ENCODE measurements at regions not wholly inside any gene's neighbourhood (a gene's known extent, or its start where the extent isn't known, plus 50 kb on each side); places are given as distances from the start of the nearest gene placed in this dataset.

- DNase-seq (ENCODE audit: extremely low read depth in 1 of 11, low read depth in 9 of 11, low spot score in 4 of 11) = no peak
Observed at GRCh38 chr15:66846811-66847210, 144.8 kb downstream of the SMAD6 start.

- DNase-seq (ENCODE audit: extremely low read depth in 1 of 11, low read depth in 9 of 11, low spot score in 4 of 11) = no peak
Observed at GRCh38 chr15:66847565-66847991, 145.5 kb downstream of the SMAD6 start.

DNA sequence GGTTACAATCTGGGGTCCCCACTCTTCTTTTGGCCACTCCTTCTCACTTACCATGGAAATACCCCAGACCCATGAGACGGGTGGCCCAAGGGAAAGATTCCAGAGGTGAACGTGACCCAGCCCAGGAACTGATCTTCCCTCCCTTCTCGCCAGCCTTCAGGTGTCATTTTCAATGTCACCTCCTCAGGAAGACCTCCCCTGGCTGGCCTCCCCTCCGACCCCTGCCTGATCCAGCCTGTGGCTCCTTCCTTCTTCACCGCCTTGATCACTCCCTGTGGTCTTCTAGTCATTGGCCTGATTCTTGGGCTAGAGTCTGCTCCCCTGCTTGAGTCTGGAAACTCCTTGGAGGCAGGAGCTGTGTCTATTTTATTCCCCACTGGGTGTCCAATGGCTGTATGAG lies 146.1 kb downstream of the SMAD6 start:
- no peak for DNase-seq (ENCODE audit: extremely low read depth in 1 of 11, low read depth in 9 of 11, low spot score in 4 of 11)

GRCh38 chr15:66848686-66849392 lies 146.8 kb downstream of the SMAD6 start:
- DNase-seq (ENCODE audit: extremely low read depth in 1 of 11, low read depth in 9 of 11, low spot score in 4 of 11) = no peak

DNA sequence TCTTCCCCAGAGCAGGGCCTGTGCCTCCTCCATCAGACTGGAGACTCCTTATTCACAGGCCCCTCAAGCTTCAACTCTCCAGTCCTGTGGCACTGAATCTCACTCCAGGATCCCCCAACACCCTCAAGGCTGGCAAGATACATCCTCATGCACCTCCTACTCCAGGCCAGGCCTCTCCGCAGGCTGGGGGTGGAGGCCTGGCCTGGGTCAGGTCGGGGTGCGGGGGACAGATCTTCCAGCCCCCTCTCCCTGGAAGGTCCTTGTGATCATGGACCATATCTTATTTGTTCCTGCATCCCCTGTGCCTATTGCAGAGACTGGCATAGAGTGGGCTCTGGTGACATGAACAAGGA lies 147.3 kb downstream of the SMAD6 start:
- no peak for DNase-seq (ENCODE audit: extremely low read depth in 1 of 11, low read depth in 9 of 11, low spot score in 4 of 11)

GRCh38 chr15:66849746-66850077 lies 147.7 kb downstream of the SMAD6 start:
- no peak for DNase-seq (ENCODE audit: extremely low read depth in 1 of 11, low read depth in 9 of 11, low spot score in 4 of 11)

- no peak for DNase-seq (ENCODE audit: extremely low read depth in 1 of 11, low read depth in 9 of 11, low spot score in 4 of 11)
Observed at GRCh38 chr15:66850078-66850991, 148.3 kb downstream of the SMAD6 start.

- no peak for DNase-seq (ENCODE audit: extremely low read depth in 1 of 11, low read depth in 9 of 11, low spot score in 4 of 11)
Observed at GRCh38 chr15:66850996-66851310, 148.9 kb downstream of the SMAD6 start.

DNA sequence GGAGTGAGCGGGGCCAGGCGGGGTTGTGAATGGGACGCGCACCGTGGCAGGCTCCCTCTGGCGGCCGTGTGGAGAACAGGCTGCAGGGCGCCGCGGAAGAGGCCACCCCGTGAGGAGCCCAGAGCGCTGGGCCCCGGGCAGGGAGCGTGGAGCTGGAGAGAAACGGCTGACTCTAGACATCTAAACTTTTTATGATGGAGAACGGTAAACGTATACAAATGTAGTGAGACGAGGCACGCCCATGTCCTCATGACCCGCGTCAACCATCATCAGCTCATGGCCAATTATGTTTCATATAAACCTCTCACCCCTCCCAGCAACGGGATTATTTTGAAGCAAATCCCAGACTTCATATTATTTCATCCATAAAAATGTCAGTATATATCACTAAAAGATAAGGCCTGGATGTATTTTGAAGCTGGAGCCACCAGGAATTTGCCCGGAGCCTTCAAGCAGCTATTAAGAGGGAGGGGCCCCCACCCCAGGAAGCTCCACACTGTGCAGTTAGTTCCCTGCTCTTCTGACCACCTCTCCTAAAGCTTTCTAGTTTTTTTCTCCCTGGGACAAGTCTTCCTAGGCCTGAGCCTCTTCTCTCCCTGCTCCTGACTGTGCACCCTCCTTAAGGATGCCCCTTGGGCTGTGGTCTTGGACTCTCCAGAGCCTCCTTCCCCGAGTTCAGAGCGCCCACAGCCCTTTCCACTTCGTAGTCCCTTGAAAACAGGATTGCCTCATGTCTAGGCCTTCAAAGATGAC lies 149.5 kb downstream of the SMAD6 start:
- DNase-seq (ENCODE audit: extremely low read depth in 1 of 11, low read depth in 9 of 11, low spot score in 4 of 11) = peak; percentile 69 to 86 (median 84)

- no peak for DNase-seq (ENCODE audit: extremely low read depth in 1 of 11, low read depth in 9 of 11, low spot score in 4 of 11)
Observed at GRCh38 chr15:66852064-66852905, 150.2 kb downstream of the SMAD6 start.

DNA sequence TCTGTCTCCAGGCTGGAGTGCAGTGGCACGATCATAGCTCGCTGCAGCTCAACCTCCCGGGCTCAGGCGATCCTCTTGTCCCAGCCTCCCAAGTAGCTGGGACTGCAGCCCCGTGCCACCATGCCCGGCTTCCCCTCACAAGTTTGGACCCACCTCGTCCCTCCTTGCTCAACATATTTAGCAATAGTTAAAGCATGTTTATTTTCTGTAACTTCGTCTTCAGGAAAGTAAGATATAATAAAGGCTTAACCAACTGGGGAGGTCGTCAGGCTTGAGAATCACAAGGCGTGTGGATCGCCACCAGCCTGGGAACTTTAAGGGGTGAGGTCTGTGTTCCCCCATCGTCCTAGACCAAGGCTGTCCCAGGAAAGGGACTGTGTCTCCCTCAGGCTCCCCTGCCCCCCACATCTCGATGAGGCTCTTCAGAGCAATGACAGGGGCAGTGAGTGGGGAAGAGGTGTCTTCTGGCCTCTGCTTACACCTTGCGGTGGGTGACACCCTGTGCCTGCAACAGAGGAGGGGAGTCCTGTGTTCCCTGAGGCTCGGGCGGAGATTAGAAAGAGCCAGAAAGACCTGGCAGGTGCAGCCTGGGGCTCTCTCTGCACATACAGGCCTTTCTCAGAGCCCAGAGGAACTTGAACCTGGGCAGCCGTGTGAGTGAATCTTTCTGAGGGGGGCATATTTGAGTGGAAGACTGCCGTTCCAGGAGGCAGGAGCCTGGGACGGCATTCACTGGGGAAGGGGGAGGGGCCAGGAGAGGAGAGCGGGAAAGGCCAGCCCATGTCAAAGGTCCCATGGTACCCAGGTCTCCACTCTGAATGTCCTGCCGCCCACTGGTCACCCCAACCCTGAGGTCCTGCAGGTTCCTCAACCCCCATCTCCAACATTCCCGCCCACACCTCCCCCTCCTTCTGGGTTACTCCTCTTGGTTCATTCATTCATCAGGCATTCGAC lies 152.3 kb downstream of the SMAD6 start:
- DNase-seq (ENCODE audit: extremely low read depth in 1 of 11, low read depth in 9 of 11, low spot score in 4 of 11) = no peak

- DNase-seq (ENCODE audit: extremely low read depth in 1 of 11, low read depth in 9 of 11, low spot score in 4 of 11) = no peak
Observed at GRCh38 chr15:66855041-66855440, 153.0 kb downstream of the SMAD6 start.

GRCh38 chr15:66857694-66858093 lies 155.7 kb downstream of the SMAD6 start:
- no peak for DNase-seq (ENCODE audit: extremely low read depth in 1 of 11, low read depth in 9 of 11, low spot score in 4 of 11)

GRCh38 chr15:66858423-66859207 lies 156.6 kb downstream of the SMAD6 start:
- no peak for DNase-seq (ENCODE audit: extremely low read depth in 1 of 11, low read depth in 9 of 11, low spot score in 4 of 11)

GRCh38 chr15:66859688-66860253 lies 157.7 kb downstream of the SMAD6 start:
- no peak for DNase-seq (ENCODE audit: extremely low read depth in 1 of 11, low read depth in 9 of 11, low spot score in 4 of 11)

DNA sequence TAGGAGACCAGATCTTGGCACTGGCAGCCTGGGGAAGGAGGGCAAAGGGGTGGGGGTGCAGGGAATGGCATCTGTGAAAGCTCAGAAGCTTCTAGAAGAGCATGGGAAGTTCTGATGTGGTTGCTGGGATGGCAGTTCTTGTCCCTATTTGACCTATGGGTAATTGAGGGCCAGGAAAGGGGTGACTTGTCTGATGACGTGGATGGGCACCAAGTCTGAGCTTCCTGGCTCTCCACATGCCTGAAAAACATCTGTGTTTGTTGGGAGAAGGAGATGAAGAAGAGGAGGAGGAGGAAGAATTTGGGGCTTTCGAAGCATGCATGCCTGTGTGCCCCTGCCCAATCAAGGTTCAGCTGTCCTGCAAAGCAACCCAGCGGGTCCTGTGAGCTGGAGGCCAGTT lies 158.8 kb downstream of the SMAD6 start:
- no peak for DNase-seq (ENCODE audit: extremely low read depth in 1 of 11, low read depth in 9 of 11, low spot score in 4 of 11)

Measured in renal cortex interstitium (tissue), 11 donors.